GM06990 (cell line): ENCODE measurements at regions not wholly inside any gene's neighbourhood (a gene's known extent, or its start where the extent isn't known, plus 50 kb on each side); places are given as distances from the start of the nearest gene placed in this dataset.
"Not testable (repeated sequence)": the region's sequence is repeated elsewhere in the genome, so short reads cannot be mapped to it uniquely, and the experiment has no call there.

ENCODE experiments used
- DNase-seq: peaks from one replicate; pipeline ENCODE4 v3.0.0-alpha.2; 2011; ENCODE audit not compliant: insufficient read length; ENCODE audit errors: extremely low read depth
- H3K27me3 ChIP-seq: replicated peaks from 2 replicates; pipeline ENCODE4 v1.6.0; 2011; ENCODE audit warnings: low read length; ENCODE audit not compliant: control insufficient read depth, insufficient read depth
- H3K36me3 ChIP-seq: 2 replicates; pipeline ENCODE4 v1.5.1; 2011; ENCODE audit warnings: low read length; ENCODE audit not compliant: control insufficient read depth, insufficient read depth
- H3K4me3 ChIP-seq: replicated peaks from 2 replicates; pipeline ENCODE4 v1.5.1; 2011; ENCODE audit warnings: low read depth, mild to moderate bottlenecking, control low read depth, low read length
- CTCF ChIP-seq: IDR thresholded peaks from 2 replicates; pipeline ENCODE4 v1.5.1; 2011; ENCODE audit warnings: low read length, control low read depth, mild to moderate bottlenecking, inconsistent platforms; ENCODE audit not compliant: insufficient read depth, poor library complexity, severe bottlenecking

GRCh38 chr6:125647391-125647790 lies 102.0 kb upstream of the HEY2 start:
- DNase-seq, result no peak
- TF ChIP-seq CTCF, result no peak
- Histone ChIP-seq H3K36me3 (no peaks in the 10 kb centered on the region), H3K4me3 (no peak overlapping the region), H3K27me3 (no peaks in the 10 kb centered on the region)

- H3K27me3 ChIP-seq, DNase-seq, H3K4me3 ChIP-seq, H3K36me3 ChIP-seq: not testable (repeated sequence)
Measured at GRCh38 chr6:125653752-125654151, 95.7 kb upstream of the HEY2 start.

- DNase-seq, result no peak
- TF ChIP-seq CTCF, result no peak
- no peak overlapping the region for H3K4me3 ChIP-seq
- no peaks in the 10 kb centered on the region for H3K36me3 ChIP-seq
- H3K27me3 ChIP-seq, result no peaks in the 10 kb centered on the region
Measured at GRCh38 chr6:125655511-125655910, 93.9 kb upstream of the HEY2 start.

GRCh38 chr6:125656287-125656870 lies 93.1 kb upstream of the HEY2 start:
- TF ChIP-seq CTCF, result no peak
- Histone ChIP-seq H3K36me3 (no peaks in the 10 kb centered on the region), H3K27me3 (no peaks in the 10 kb centered on the region), H3K4me3 (no peak overlapping the region)
- no peak for DNase-seq

GRCh38 chr6:125658136-125658535 lies 91.3 kb upstream of the HEY2 start:
- no peaks in the 10 kb centered on the region for H3K27me3 ChIP-seq
- no peak for DNase-seq
- H3K36me3 ChIP-seq, result no peaks in the 10 kb centered on the region
- TF ChIP-seq CTCF, result no peak
- no peak overlapping the region for H3K4me3 ChIP-seq

GRCh38 chr6:125658759-125659431 lies 90.5 kb upstream of the HEY2 start:
- no peak for TF ChIP-seq CTCF
- H3K27me3 ChIP-seq, result no peaks in the 10 kb centered on the region
- no peak for DNase-seq
- no peaks in the 10 kb centered on the region for H3K36me3 ChIP-seq
- H3K4me3 ChIP-seq, result no peak overlapping the region
